ENCODE measurements at regions not wholly inside any gene's neighbourhood (a gene's known extent, or its start where the extent isn't known, plus 50 kb on each side); places are given as distances from the start of the nearest gene placed in this dataset.
"Not testable (repeated sequence)": the region's sequence is repeated elsewhere in the genome, so short reads cannot be mapped to it uniquely, and the experiment has no call there.

GRCh38 chr2:131584380-131584779 lies 56.7 kb downstream of the CCDC74A start:
- no peak for DNase-seq

DNA sequence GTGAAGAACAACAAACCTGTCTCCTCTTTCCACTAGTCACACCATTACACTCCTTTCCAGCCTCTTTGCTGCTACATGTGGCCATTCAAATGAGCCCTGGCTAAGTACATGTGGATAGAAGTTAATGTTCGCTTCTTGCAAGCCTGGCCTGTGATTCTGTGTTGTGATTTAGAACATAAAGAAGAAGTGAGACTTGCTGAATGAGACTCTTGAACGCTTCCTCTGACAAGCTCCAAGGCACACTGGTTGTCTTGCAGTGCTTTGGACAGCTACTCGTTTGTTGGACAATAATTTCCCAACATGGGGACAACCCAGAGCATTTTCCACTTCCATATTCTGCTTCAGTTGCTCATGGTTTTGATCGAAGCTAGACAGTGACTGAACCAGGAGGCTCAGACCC lies 57.3 kb downstream of the CCDC74A start:
- no peak for DNase-seq

- no peak for DNase-seq
These were observed 60.6 kb downstream of the CCDC74A start for GRCh38 chr2:131588152-131588873.

GRCh38 chr2:131589126-131589525 lies 61.4 kb downstream of the CCDC74A start:
- not testable (repeated sequence) for DNase-seq

- no peak for DNase-seq
These were observed 62.7 kb downstream of the CCDC74A start for GRCh38 chr2:131590366-131590765.

GRCh38 chr2:131590896-131591295 lies 63.2 kb downstream of the CCDC74A start:
- DNase-seq: no peak

DNA sequence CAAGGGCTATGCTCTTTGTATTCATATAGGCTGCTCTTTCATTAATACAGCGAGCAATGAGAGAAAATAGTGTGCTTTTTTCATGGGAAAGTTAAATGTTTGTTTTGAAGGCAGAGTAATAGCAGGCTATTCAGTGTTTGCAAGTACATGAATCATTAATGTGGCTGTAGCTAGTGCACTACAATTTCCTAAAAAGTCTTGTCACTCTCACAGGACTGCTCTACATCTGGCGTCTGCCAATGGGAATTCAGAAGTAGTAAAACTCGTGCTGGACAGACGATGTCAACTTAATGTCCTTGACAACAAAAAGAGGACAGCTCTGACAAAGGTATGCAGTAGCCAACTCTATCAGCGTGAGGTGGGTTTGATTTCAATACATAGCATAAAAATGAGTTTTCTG lies 68.9 kb downstream of the CCDC74A start:
- DNase-seq: not testable (repeated sequence)

GRCh38 chr2:131602444-131602843 lies 74.8 kb downstream of the CCDC74A start:
- not testable (repeated sequence) for DNase-seq

- not testable (repeated sequence) for DNase-seq
These were observed 77.0 kb downstream of the CCDC74A start for GRCh38 chr2:131604652-131605051.

DNA sequence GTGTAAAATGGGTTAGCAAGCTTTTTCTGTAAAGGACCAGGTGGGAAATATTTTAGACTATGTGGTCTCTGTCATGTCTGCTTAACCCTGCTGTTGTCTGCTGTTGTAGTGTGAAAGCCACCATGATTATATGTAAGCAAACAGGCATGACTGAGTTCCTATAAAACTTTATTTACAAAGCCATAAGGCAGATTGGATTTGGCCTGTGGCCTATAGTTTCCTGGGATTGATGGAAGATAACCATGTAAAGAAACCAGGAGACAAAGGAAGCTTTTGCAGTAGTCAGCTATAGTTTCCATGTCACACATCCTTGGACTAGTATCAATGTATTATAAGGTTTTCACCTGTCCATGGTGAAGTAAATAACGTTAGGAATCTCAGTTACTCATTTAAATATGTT lies 78.7 kb downstream of the CCDC74A start:
- not testable (repeated sequence) for DNase-seq

GRCh38 chr2:131607056-131607455 lies 79.4 kb downstream of the CCDC74A start:
- DNase-seq: not testable (repeated sequence)

DNA sequence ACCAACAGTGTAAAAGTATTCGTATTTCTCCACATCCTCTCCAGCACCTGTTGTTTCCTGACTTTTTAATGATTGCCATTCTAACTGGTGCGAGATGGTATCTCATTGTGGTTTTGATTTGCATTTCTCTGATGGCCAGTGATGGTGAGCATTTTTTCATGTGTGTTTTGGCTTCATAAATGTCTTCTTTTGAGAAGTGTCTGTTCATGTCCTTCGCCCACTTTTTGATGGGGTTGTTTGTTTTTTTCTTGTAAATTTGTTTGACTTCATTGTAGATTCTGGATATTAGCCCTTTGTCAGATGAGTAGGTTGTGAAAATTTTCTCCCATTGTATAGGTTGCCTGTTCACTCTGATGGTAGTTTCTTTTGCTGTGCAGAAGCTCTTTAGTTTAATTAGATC lies 86.9 kb downstream of the CCDC74A start:
- DNase-seq: not testable (repeated sequence)

- not testable (repeated sequence) for DNase-seq
These were observed 90.6 kb downstream of the CCDC74A start for GRCh38 chr2:131618320-131618719.

DNA sequence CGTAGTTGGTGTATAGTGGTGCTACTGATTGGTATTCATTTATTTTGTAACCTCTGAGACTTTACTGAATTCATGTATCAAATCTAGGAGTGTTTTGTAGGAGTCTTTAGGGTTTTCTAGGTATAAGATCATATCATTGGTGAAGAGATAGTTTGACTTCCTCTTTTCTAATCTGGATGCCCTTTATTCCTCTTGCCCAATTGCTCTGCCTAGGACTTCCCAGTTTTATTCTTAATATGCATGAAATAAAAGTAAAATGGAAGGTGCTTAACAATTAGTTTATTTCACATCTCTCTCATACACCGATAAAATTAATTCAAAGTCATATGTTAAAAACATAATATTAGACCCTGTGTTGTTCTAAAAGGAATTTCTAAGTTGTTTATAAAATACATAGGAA lies 95.2 kb downstream of the CCDC74A start:
- DNase-seq: not testable (repeated sequence)

DNA sequence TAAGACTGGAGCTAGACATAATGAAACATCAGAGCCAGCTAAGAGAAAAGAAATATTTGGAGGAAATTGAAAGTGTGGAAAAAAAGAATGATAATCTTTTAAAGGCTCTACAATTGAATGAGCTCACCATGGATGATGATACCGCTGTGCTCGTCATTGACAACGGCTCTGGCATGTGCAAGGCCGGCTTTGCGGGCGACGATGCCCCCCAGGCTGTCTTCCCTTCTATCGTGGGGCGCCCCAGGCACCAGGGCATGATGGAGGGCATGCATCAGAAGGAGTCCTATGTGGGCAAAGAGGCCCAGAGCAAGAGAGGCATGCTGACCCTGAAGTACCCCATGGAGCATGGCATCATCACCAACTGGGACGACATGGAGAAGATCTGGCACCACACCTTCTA lies 98.3 kb downstream of the CCDC74A start:
- not testable (repeated sequence) for DNase-seq

GRCh38 chr2:131626565-131626964 lies 98.9 kb downstream of the CCDC74A start:
- not testable (repeated sequence) for DNase-seq

- not testable (repeated sequence) for DNase-seq
These were observed 100.1 kb downstream of the CCDC74A start for GRCh38 chr2:131627777-131628176.

DNA sequence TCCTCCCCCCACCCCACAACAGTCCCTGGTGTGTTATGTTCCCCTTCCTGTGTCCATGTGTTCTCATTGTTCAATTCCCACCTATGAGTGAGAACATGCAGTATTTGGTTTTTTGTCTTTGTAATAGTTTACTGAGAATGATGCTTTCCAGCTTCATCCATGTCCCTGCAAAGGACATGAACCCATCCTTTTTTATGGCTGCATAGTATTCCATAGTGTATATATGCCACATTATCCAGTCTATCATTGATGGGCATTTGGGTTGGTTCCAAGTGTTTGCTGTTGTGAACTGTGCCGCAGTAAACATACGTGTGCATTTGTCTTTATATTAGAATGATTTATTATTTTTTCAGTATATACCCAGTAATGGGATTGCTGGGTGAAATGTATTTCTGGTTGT lies 104.0 kb downstream of the CCDC74A start:
- DNase-seq: not testable (repeated sequence)

GRCh38 chr2:131633405-131633804 lies 105.7 kb downstream of the CCDC74A start:
- DNase-seq: not testable (repeated sequence)

DNA sequence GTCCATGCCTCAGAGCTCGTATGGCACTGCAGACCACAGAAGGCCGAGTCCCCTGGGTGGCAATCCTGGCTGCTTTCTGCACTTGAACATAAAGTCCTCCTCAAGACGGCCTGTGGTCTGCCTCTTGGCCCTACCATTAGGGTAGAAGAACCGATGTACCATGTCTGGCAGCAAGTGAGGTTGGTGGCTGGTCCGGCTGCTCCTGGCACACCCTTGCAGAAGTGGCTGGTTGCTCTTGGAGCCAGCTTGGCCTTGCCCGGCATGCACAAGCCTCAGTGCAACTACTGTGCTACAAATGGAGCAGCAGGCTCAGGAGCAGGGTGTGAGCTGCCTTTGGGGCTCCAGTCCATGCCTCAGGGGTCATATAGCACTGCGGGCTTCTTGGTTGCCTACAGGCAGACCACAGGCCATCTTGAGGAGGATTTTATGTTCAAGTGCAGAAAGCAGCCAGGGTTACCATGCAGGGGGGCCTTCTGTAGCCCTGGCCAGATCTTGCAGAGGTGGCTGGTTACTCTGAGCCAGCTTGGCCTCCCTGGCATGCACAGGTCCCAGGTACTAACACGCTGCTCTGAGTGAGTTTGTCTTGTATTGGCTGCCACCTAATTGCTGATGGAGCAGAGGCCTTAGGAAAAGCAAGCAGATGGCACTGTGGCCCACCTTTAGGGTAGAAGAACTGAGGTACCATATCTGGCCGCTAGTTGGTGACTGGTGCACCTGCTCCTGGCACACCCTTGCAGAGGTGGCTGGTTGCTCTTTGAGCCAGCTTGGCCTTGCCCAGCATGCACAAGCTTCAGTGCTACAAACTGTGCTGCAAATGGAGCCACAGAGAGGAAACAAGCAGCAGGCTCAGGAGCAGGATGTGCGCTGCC lies 106.4 kb downstream of the CCDC74A start:
- DNase-seq: not testable (repeated sequence)

- no peak for DNase-seq
These were observed 107.9 kb downstream of the CCDC74A start for GRCh38 chr2:131635611-131636010.

- not testable (repeated sequence) for DNase-seq
These were observed 109.1 kb downstream of the CCDC74A start for GRCh38 chr2:131636704-131637308.

GRCh38 chr2:131639001-131639620 lies 111.4 kb downstream of the CCDC74A start:
- DNase-seq: not testable (repeated sequence)
